Erythroblast (primary cell): ENCODE measurements at regions not wholly inside any gene's neighbourhood (a gene's known extent, or its start where the extent isn't known, plus 50 kb on each side); places are given as distances from the start of the nearest gene placed in this dataset.

Source experiments
- GATA1 ChIP-seq: IDR thresholded peaks from 2 replicates; pipeline ENCODE4 v1.6.1; 2011; ENCODE audit warnings: low read depth, mild to moderate bottlenecking, control low read depth, low read length, moderate library complexity
- POLR2A ChIP-seq: IDR thresholded peaks from 2 replicates; pipeline ENCODE4 v1.6.1; 2011; ENCODE audit warnings: mild to moderate bottlenecking, low read length

- TF ChIP-seq POLR2A (no peak), GATA1 (no peak)
Observed at GRCh38 chr22:48980918-48981317, 846.8 kb downstream of the BRD1 start.
